ENCODE measurements at regions not wholly inside any gene's neighbourhood (a gene's known extent, or its start where the extent isn't known, plus 50 kb on each side); places are given as distances from the start of the nearest gene placed in this dataset.

- TF ChIP-seq CTCF (IDR thresholded peaks at IDR 0.05) = no peak
- no peak for TF ChIP-seq POLR2AphosphoS5 (IDR thresholded peaks at IDR 0.05)
- TF ChIP-seq EP300 (IDR thresholded peaks at IDR 0.05) = no peak
- no peak for TF ChIP-seq POLR2A (IDR thresholded peaks at IDR 0.05)
Observed at GRCh38 chr9:13429301-13430190, 150.1 kb upstream of the MPDZ start.

Measured in sigmoid colon (tissue), 4 donors.